ENCODE measurements at regions not wholly inside any gene's neighbourhood (a gene's known extent, or its start where the extent isn't known, plus 50 kb on each side); places are given as distances from the start of the nearest gene placed in this dataset.

DNA sequence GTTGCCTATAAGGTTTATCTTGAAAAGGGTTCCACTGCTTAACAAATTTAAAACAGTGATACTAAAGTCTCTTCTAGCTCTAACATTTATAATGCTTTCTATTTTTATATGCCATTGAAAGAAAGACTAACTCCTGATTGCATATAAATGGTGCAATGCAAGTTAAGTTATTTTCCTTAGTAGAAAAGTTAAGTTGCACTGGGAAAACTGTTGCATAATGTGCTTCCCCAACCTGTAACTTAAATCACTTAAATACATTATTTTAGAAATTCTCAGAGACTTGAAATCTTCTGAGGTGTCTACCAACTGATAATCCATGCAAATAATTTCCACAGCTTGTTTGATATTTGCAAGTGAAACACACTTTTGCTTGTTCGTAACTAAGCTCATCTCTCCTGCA, 175.0 kb upstream of the HMCN1 start:
- intact Hi-C loops (cut with micrococcal nuclease) = loop anchor here in 1 of 2 donors (5.0 kb wide), 1 partner anchor 42 kb away; no protein-coding TSS in a partner anchor
- POLR2A ChIA-PET = interaction anchor here (1.8 kb wide), 1 partner anchor 8 kb away, joined by 6 read pairs; no protein-coding TSS in a partner anchor
- Histone ChIP-seq H3K27ac (ENCODE audit: low read depth, low read length) (no peak overlapping the region), H3K27me3 (ENCODE audit: control insufficient read depth in 2 of 2, insufficient read depth in 2 of 2, low read length in 2 of 2) (no peaks in the 10 kb centered on the region), H3K9me3 (ENCODE audit: control insufficient read depth in 2 of 3, low read length in 3 of 3) (no peaks in the 10 kb centered on the region), H3K36me3 (ENCODE audit: control insufficient read depth in 2 of 3, insufficient read depth in 3 of 3, low read length in 3 of 3) (no peaks in the 10 kb centered on the region), H3K4me3 (ENCODE audit: low read length) (no peak overlapping the region), H3K4me1 (ENCODE audit: control insufficient read depth in 2 of 2, insufficient read depth in 2 of 2, low read length in 2 of 2) (peaks cover 26 to 35% of the 10 kb centered on the region in 2 donors)
- peaks cover 0 to 6% (median 0%) of the 10 kb centered on the region in 11 donors for H3K9me3 Mint-ChIP-seq
- peak overlapping the region in 1 of 10 donors; percentile 70 for H3K4me3 Mint-ChIP-seq
- CTCF ChIA-PET = interaction anchor here (0.8 to 1.6 kb wide), 2 partner anchors 9 to 10 kb away, joined by 3 to 6 read pairs; no protein-coding TSS in a partner anchor
- H3K27me3 Mint-ChIP-seq = no peaks in the 10 kb centered on the region
- DNase-seq (no peak), ATAC-seq (no peak)
- peaks cover 36 to 46% (median 43%) of the 10 kb centered on the region in 7 donors for H3K4me1 Mint-ChIP-seq
- peaks cover 0 to 3% (median 0%) of the 10 kb centered on the region in 5 donors for H3K36me3 Mint-ChIP-seq
- peak overlapping the region in 2 of 9 donors; percentile 68 to 81 for H3K27ac Mint-ChIP-seq

DNA sequence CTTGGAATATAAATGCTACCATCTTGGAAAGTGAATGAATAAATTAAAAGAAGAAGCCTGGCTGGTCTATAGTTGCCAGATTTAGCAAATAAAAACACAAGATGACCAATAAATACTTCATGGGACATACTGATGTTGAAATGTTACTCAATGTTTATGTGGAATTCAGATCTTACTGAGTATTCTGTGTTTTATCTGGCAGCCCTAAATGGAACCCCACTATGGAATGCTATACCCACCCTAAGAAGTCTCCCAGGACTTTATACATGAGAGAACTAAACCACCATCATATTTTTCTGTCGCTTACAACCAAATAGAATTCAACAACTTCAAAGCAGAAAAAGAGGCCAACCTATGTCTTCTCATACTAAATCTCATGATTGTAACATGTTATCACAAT, 177.6 kb upstream of the HMCN1 start:
- peaks cover 22 to 23% of the 10 kb centered on the region in 2 donors for H3K4me1 ChIP-seq (ENCODE audit: control insufficient read depth in 2 of 2, insufficient read depth in 2 of 2, low read length in 2 of 2)
- H3K4me3 ChIP-seq (ENCODE audit: low read length) = no peak overlapping the region
- no peak overlapping the region for H3K4me3 Mint-ChIP-seq
- peaks cover 22 to 28% (median 23%) of the 10 kb centered on the region in 7 donors for H3K4me1 Mint-ChIP-seq
- intact Hi-C loops (cut with micrococcal nuclease) = loop anchor here in 1 of 2 donors (5.0 kb wide), 1 partner anchor 39 kb away; no protein-coding TSS in a partner anchor
- ATAC-seq = no peak
- H3K36me3 Mint-ChIP-seq = peaks cover 0 to 8% (median 0%) of the 10 kb centered on the region in 5 donors
- no peaks in the 10 kb centered on the region for H3K27me3 ChIP-seq (ENCODE audit: control insufficient read depth in 2 of 2, insufficient read depth in 2 of 2, low read length in 2 of 2)
- DNase-seq = no peak
- H3K36me3 ChIP-seq (ENCODE audit: control insufficient read depth in 2 of 3, insufficient read depth in 3 of 3, low read length in 3 of 3) = no peaks in the 10 kb centered on the region
- no peaks in the 10 kb centered on the region for H3K27me3 Mint-ChIP-seq
- peaks cover 0 to 10% (median 0%) of the 10 kb centered on the region in 11 donors for H3K9me3 Mint-ChIP-seq
- CTCF ChIA-PET = interaction anchor here (0.6 kb wide), 1 partner anchor 42 kb away, joined by 3 read pairs; no protein-coding TSS in a partner anchor
- peak overlapping the region in 1 of 9 donors; percentile 39 for H3K27ac Mint-ChIP-seq
- H3K27ac ChIP-seq (ENCODE audit: low read depth, low read length) = no peak overlapping the region
- no peaks in the 10 kb centered on the region for H3K9me3 ChIP-seq (ENCODE audit: control insufficient read depth in 2 of 3, low read length in 3 of 3)
- POLR2A ChIA-PET = interaction anchor here (0.8 kb wide), 1 partner anchor 10 kb away, joined by 3 read pairs; no protein-coding TSS in a partner anchor

DNA sequence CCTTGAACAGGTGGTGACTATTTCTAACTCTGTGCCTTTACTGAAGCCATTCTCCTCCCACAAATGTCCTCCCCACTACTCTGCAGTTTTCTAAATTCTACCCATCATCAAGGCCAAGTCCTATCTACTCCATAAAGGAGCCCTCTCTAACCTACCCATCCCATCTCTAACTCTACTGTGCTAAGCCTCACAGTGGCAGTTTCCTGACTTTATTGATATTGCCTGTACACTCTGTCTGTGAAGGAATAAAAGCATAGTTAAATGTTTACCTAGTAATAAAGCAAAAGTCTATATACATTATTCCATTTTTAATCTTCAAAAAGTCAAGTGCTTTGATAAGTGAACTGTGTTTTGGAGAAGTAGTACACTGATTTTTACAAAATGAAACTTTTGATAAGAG, 178.4 kb upstream of the HMCN1 start:
- peak overlapping the region in 1 of 9 donors; percentile 46 for H3K27ac Mint-ChIP-seq
- DNase-seq (no peak), ATAC-seq (no peak)
- Histone ChIP-seq H3K4me3 (ENCODE audit: low read length) (no peak overlapping the region), H3K27ac (ENCODE audit: low read depth, low read length) (no peak overlapping the region), H3K27me3 (ENCODE audit: control insufficient read depth in 2 of 2, insufficient read depth in 2 of 2, low read length in 2 of 2) (no peaks in the 10 kb centered on the region), H3K4me1 (ENCODE audit: control insufficient read depth in 2 of 2, insufficient read depth in 2 of 2, low read length in 2 of 2) (peaks cover 13 to 15% of the 10 kb centered on the region in 2 donors), H3K36me3 (ENCODE audit: control insufficient read depth in 2 of 3, insufficient read depth in 3 of 3, low read length in 3 of 3) (no peaks in the 10 kb centered on the region), H3K9me3 (ENCODE audit: control insufficient read depth in 2 of 3, low read length in 3 of 3) (no peaks in the 10 kb centered on the region)
- ChIA-PET CTCF (no interaction called here), POLR2A (no interaction called here)
- H3K27me3 Mint-ChIP-seq = no peaks in the 10 kb centered on the region
- peaks cover 0 to 8% (median 0%) of the 10 kb centered on the region in 5 donors for H3K36me3 Mint-ChIP-seq
- peaks cover 14 to 22% (median 15%) of the 10 kb centered on the region in 7 donors for H3K4me1 Mint-ChIP-seq
- intact Hi-C loops (cut with micrococcal nuclease) = loop anchor here in 1 of 2 donors (5.0 kb wide), 1 partner anchor 38 kb away; no protein-coding TSS in a partner anchor
- H3K9me3 Mint-ChIP-seq = peaks cover 0 to 10% (median 0%) of the 10 kb centered on the region in 11 donors
- no peak overlapping the region for H3K4me3 Mint-ChIP-seq

DNA sequence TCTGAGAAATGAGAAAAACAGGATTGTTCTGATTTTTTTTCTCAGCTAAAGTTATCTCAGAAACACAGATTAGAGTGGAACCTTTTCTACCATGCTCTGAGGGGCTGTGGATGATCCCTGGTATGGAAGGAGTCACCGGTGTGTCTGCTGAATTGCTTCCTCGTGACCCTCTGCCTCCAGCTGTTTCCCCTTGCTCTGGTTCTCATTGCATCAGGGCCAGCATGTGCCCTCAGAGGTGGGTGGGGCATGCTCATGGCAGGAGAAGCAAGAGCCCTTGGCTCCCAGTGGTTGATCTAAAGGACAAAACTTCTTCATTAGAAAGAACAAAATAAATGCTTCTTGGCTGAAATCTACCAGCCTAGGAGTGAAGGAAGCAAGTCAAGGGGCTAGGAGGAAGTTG, 183.2 kb upstream of the HMCN1 start:
- intact Hi-C loops (cut with micrococcal nuclease) = no loop called here
- peak; percentile 26 for ATAC-seq
- Histone ChIP-seq H3K9me3 (ENCODE audit: control insufficient read depth in 2 of 3, low read length in 3 of 3) (no peaks in the 10 kb centered on the region), H3K27ac (ENCODE audit: low read depth, low read length) (no peak overlapping the region), H3K4me1 (ENCODE audit: control insufficient read depth in 2 of 2, insufficient read depth in 2 of 2, low read length in 2 of 2) (no peaks in the 10 kb centered on the region), H3K36me3 (ENCODE audit: control insufficient read depth in 2 of 3, insufficient read depth in 3 of 3, low read length in 3 of 3) (no peaks in the 10 kb centered on the region), H3K4me3 (ENCODE audit: low read length) (no peak overlapping the region), H3K27me3 (ENCODE audit: control insufficient read depth in 2 of 2, insufficient read depth in 2 of 2, low read length in 2 of 2) (no peaks in the 10 kb centered on the region)
- H3K27ac Mint-ChIP-seq = no peak overlapping the region
- ChIA-PET POLR2A (no interaction called here), CTCF (interaction anchor here (1.5 kb wide), 1 partner anchor 8 kb away, joined by 6 read pairs; no protein-coding TSS in a partner anchor)
- DNase-seq = no peak
- peaks cover 0 to 16% (median 0%) of the 10 kb centered on the region in 5 donors for H3K36me3 Mint-ChIP-seq
- H3K4me1 Mint-ChIP-seq = peaks cover 0 to 10% (median 0%) of the 10 kb centered on the region in 7 donors
- H3K4me3 Mint-ChIP-seq = no peak overlapping the region
- no peaks in the 10 kb centered on the region for H3K27me3 Mint-ChIP-seq
- H3K9me3 Mint-ChIP-seq = peaks cover 0 to 16% (median 2%) of the 10 kb centered on the region in 11 donors

DNA sequence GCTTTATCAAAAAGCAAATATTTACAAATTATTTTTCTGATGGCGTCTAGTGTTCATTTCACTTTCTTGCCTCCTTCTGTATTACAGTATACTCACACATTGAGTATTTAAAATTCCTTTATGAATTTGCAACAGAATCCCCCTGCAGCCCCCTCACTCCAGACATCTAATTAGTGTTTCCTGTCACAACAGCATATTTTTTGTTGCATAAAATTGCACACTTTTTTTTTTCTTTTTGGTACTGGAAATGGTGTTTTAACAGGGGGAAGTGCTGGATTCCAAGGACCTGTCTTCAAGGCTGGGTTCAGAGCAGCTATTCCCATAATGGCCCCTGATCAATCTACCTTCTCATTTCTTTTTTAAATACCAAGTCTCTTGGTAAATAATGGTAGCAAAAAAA, 184.3 kb upstream of the HMCN1 start:
- Histone ChIP-seq H3K27ac (ENCODE audit: low read depth, low read length) (no peak overlapping the region), H3K4me3 (ENCODE audit: low read length) (no peak overlapping the region), H3K27me3 (ENCODE audit: control insufficient read depth in 2 of 2, insufficient read depth in 2 of 2, low read length in 2 of 2) (no peaks in the 10 kb centered on the region), H3K36me3 (ENCODE audit: control insufficient read depth in 2 of 3, insufficient read depth in 3 of 3, low read length in 3 of 3) (no peaks in the 10 kb centered on the region), H3K4me1 (ENCODE audit: control insufficient read depth in 2 of 2, insufficient read depth in 2 of 2, low read length in 2 of 2) (no peaks in the 10 kb centered on the region), H3K9me3 (ENCODE audit: control insufficient read depth in 2 of 3, low read length in 3 of 3) (no peaks in the 10 kb centered on the region)
- Mint-ChIP-seq H3K9me3 (peaks cover 0 to 16% (median 2%) of the 10 kb centered on the region in 11 donors), H3K4me1 (peaks cover 0 to 10% (median 0%) of the 10 kb centered on the region in 7 donors), H3K4me3 (no peak overlapping the region), H3K36me3 (peaks cover 0 to 19% (median 0%) of the 10 kb centered on the region in 5 donors), H3K27me3 (no peaks in the 10 kb centered on the region), H3K27ac (no peak overlapping the region)
- POLR2A ChIA-PET = no interaction called here
- ATAC-seq = no peak
- no peak for DNase-seq
- intact Hi-C loops (cut with micrococcal nuclease) = loop anchor here in 1 of 2 donors (10.0 kb wide), 1 partner anchor 45 kb away; no protein-coding TSS in a partner anchor
- CTCF ChIA-PET = interaction anchor here (0.6 to 1.5 kb wide), 3 partner anchors 9 to 66 kb away, joined by 3 to 6 read pairs (median 3); no protein-coding TSS in a partner anchor

DNA sequence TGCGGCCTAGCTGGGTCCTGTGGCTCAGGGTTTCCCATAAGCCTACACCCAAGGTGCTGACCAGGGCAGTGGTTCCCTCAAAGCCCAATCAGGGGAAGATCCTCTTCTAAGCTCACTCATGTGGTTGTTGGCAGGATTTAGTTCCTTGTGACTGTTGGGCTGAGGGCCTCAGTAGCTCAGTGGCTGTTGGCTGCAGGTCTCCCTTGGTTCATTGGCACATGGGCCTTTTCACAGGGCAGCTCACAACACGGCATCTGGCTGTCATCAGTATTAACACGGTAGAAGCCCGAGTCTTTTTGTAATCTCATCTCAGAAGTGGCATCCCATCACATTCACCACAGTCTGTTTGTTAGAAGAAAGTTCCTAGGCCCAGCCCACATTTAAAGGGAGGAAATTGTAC, 188.2 kb upstream of the HMCN1 start:
- ChIA-PET POLR2A (interaction anchor here (1.3 to 1.4 kb wide), 2 partner anchors 21 to 24 kb away, joined by 3 read pairs; no protein-coding TSS in a partner anchor), CTCF (interaction anchor here (1.1 kb wide), 2 partner anchors 15 to 27 kb away, joined by 3 read pairs; no protein-coding TSS in a partner anchor)
- no peak overlapping the region for H3K27ac ChIP-seq (ENCODE audit: low read depth, low read length)
- H3K9me3 Mint-ChIP-seq = peaks cover 0 to 11% (median 2%) of the 10 kb centered on the region in 11 donors
- DNase-seq (no peak), ATAC-seq (no peak)
- no peak overlapping the region for H3K4me3 Mint-ChIP-seq
- no peaks in the 10 kb centered on the region for H3K27me3 Mint-ChIP-seq
- no peaks in the 10 kb centered on the region for H3K4me1 ChIP-seq (ENCODE audit: control insufficient read depth in 2 of 2, insufficient read depth in 2 of 2, low read length in 2 of 2)
- no peaks in the 10 kb centered on the region for H3K27me3 ChIP-seq (ENCODE audit: control insufficient read depth in 2 of 2, insufficient read depth in 2 of 2, low read length in 2 of 2)
- H3K36me3 ChIP-seq (ENCODE audit: control insufficient read depth in 2 of 3, insufficient read depth in 3 of 3, low read length in 3 of 3) = no peaks in the 10 kb centered on the region
- H3K4me1 Mint-ChIP-seq = peaks cover 0 to 10% (median 4%) of the 10 kb centered on the region in 7 donors
- peaks cover 0 to 14% (median 0%) of the 10 kb centered on the region in 5 donors for H3K36me3 Mint-ChIP-seq
- H3K4me3 ChIP-seq (ENCODE audit: low read length) = no peak overlapping the region
- no peaks in the 10 kb centered on the region for H3K9me3 ChIP-seq (ENCODE audit: control insufficient read depth in 2 of 3, low read length in 3 of 3)
- peak overlapping the region in 3 of 9 donors; percentile 5 to 39 (median 34) for H3K27ac Mint-ChIP-seq
- intact Hi-C loops (cut with micrococcal nuclease) = loop anchor here in 1 of 2 donors (10.0 kb wide), 1 partner anchor 49 kb away; no protein-coding TSS in a partner anchor

Data from naive thymus-derived CD4-positive, alpha-beta T cell (primary cell).